SK-N-SH (cell line): ENCODE measurements at regions not wholly inside any gene's neighbourhood (a gene's known extent, or its start where the extent isn't known, plus 50 kb on each side); places are given as distances from the start of the nearest gene placed in this dataset.
"Not testable (repeated sequence)": the region's sequence is repeated elsewhere in the genome, so short reads cannot be mapped to it uniquely, and the experiment has no call there.

ENCODE experiments used
- CTCF ChIA-PET: fragments of 300-600, 350-600 bp; formaldehyde crosslinking; extraction: SDS; loops from one replicate; lab custom pipeline; 2021; lab: Yijun Ruan, JAX
- POLR2A ChIA-PET: fragments of 350-600 bp; sonication (Branson Sonifier 250); formaldehyde crosslinking; extraction: SDS; loops from one replicate; lab custom pipeline; 2020; ENCODE audit warnings: antibody characterized with exemption, inconsistent platforms; lab: Yijun Ruan, JAX
- DNase-seq: peaks from one replicate; pipeline ENCODE4 v3.0.0; 2012
- H2AFZ ChIP-seq: fragments of 200-600 bp; sonication (generic); 2 replicates; pipeline ENCODE4 v1.8.1; 2016; ENCODE audit warnings: antibody characterized with exemption, mild to moderate bottlenecking, low read depth
- H3F3A ChIP-seq: fragments of 200-600 bp; sonication (generic); replicated peaks from 2 replicates; pipeline ENCODE3; 2016; ENCODE audit warnings: antibody characterized with exemption, mild to moderate bottlenecking; ENCODE audit not compliant: insufficient read depth
- H3K27ac ChIP-seq, 2 experiments: fragments of 200-500 bp in 1 of 2; fragments of 200-600 bp in 1 of 2; sonication (Bioruptor generic) in 1 of 2; sonication (generic), shearing (Covaris generic) in 1 of 2; 2 replicates each; pipeline versions ENCODE4 v1.5.1 to v1.6.1; 2014 to 2016; ENCODE audit warnings: low read depth in 2 of 2, inconsistent platforms in 1 of 2, low read length in 1 of 2, mild to moderate bottlenecking in 1 of 2, mixed read lengths in 1 of 2
- H3K27me3 ChIP-seq: fragments of 200-600 bp; sonication (generic), shearing (Covaris generic); 2 replicates; pipeline ENCODE4 v1.6.1; 2016; ENCODE audit warnings: mixed run types; ENCODE audit not compliant: insufficient read depth
- H3K36me3 ChIP-seq, 2 experiments: fragments of 200-500 bp in 1 of 2; fragments of 200-600 bp in 1 of 2; sonication (Bioruptor generic) in 1 of 2; sonication (generic) in 1 of 2; replicated peaks in 1 of 2; 2 replicates each; pipeline versions ENCODE3 to v1.5.1; 2014 to 2016; ENCODE audit warnings: low read length in 1 of 2, mild to moderate bottlenecking in 1 of 2; ENCODE audit not compliant: insufficient read depth in 2 of 2, control insufficient read depth in 1 of 2
- H3K4me1 ChIP-seq, 2 experiments: fragments of 200-500 bp in 1 of 2; fragments of 200-600 bp in 1 of 2; sonication (Bioruptor generic) in 1 of 2; sonication (generic), shearing (Covaris generic) in 1 of 2; 2 replicates each; pipeline versions ENCODE4 v1.5.1 to v1.6.1; 2014 to 2016; ENCODE audit warnings: low read depth in 1 of 2, low read length in 1 of 2, mixed run types in 1 of 2; ENCODE audit not compliant: insufficient read depth in 2 of 2, control insufficient read depth in 1 of 2
- H3K4me2 ChIP-seq: fragments of 200-600 bp; sonication (generic), shearing (Covaris generic); 2 replicates; pipeline ENCODE4 v1.6.1; 2017; ENCODE audit warnings: mixed run types
- H3K4me3 ChIP-seq, 2 experiments: fragments of 200-500 bp in 1 of 2; fragments of 200-600 bp in 1 of 2; sonication (Bioruptor generic) in 1 of 2; sonication (generic), shearing (Covaris generic) in 1 of 2; 2 replicates each; pipeline versions ENCODE4 v1.5.1 to v1.8.1; 2014 to 2016; ENCODE audit warnings: low read depth in 2 of 2, inconsistent platforms in 1 of 2, low read length in 1 of 2, mild to moderate bottlenecking in 1 of 2, mixed read lengths in 1 of 2, moderate library complexity in 1 of 2
- H3K79me2 ChIP-seq: fragments of 200-600 bp; sonication (generic); 2 replicates; pipeline ENCODE4 v1.8.1; 2017; ENCODE audit warnings: mild to moderate bottlenecking; ENCODE audit not compliant: insufficient read depth
- H3K9ac ChIP-seq: fragments of 200-600 bp; sonication (generic); 2 replicates; pipeline ENCODE4 v1.6.1; 2017; ENCODE audit warnings: mixed run types
- H3K9me2 ChIP-seq: fragments of 200-600 bp; sonication (generic); 2 replicates; pipeline ENCODE4 v1.6.1; 2017; ENCODE audit warnings: mixed run types
- H3K9me3 ChIP-seq: fragments of 200-600 bp; sonication (generic); 2 replicates; pipeline ENCODE4 v1.6.1; 2017; ENCODE audit warnings: mixed run types, mild to moderate bottlenecking, moderate library complexity
- H4K20me1 ChIP-seq: fragments of 200-600 bp; sonication (generic); 2 replicates; pipeline ENCODE4 v1.6.1; 2017; ENCODE audit warnings: mild to moderate bottlenecking, mixed run types; ENCODE audit not compliant: insufficient read depth
- CHD2 ChIP-seq: fragments of 150-350 bp; IDR thresholded peaks from 2 replicates; pipeline ENCODE4 v1.6.1; 2018; ENCODE audit warnings: low read length; ENCODE audit not compliant: partially characterized antibody
- EP300 ChIP-seq, 2 experiments: IDR thresholded peaks; 2 replicates each; pipeline versions ENCODE4 v1.4.0 to v1.6.1; 2012; ENCODE audit warnings: borderline replicate concordance in 1 of 2, low read depth in 1 of 2, low read length in 1 of 2
- EZH2phosphoT487 ChIP-seq: fragments of 200-600 bp; sonication (generic); IDR thresholded peaks from 2 replicates; pipeline ENCODE4 v1.6.1; 2017; ENCODE audit warnings: low read depth, mixed run types, mild to moderate bottlenecking, antibody characterized with exemption, moderate library complexity, borderline replicate concordance
- FOXJ3 ChIP-seq: sonication (generic); formaldehyde crosslinking; IDR thresholded peaks from 2 replicates; pipeline ENCODE4 v1.5.1; 2020; ENCODE audit warnings: mild to moderate bottlenecking, missing genetic modification reagents
- MEF2A ChIP-seq: IDR thresholded peaks from 2 replicates; pipeline ENCODE4 v1.4.0; 2012; ENCODE audit warnings: low read depth, borderline replicate concordance
- NFIC ChIP-seq: IDR thresholded peaks from 2 replicates; pipeline ENCODE4 v1.4.0; 2012; ENCODE audit warnings: borderline replicate concordance
- NRF1 ChIP-seq: IDR thresholded peaks from 2 replicates; pipeline ENCODE4 v1.6.1; 2012; ENCODE audit warnings: low read depth, mild to moderate bottlenecking, low read length
- PBX3 ChIP-seq: IDR thresholded peaks from 2 replicates; pipeline ENCODE4; 2012
- POLR2AphosphoS5 ChIP-seq: IDR thresholded peaks from 2 replicates; pipeline ENCODE4 v1.6.1; 2012; ENCODE audit warnings: low read depth, low read length
- RCOR1 ChIP-seq: fragments of 150-350 bp; IDR thresholded peaks from 2 replicates; pipeline ENCODE4 v1.6.1; 2017; ENCODE audit warnings: antibody characterized with exemption, low read length
- TCF12 ChIP-seq: IDR thresholded peaks from 2 replicates; pipeline ENCODE4 v1.4.0; 2012
- TEAD4 ChIP-seq: IDR thresholded peaks from 2 replicates; pipeline ENCODE4 v1.4.0; 2012; ENCODE audit warnings: mild to moderate bottlenecking, borderline replicate concordance; ENCODE audit not compliant: insufficient read depth
- USF1 ChIP-seq: IDR thresholded peaks from 2 replicates; pipeline ENCODE4 v1.4.0; 2012; ENCODE audit warnings: low read depth, borderline replicate concordance
- WGBS: methylation state at CpG from one replicate; pipeline ENCODE4 v1.1.6; 2017; ENCODE audit warnings: low lambda C conversion rate; 5-methylcytosine and 5-hydroxymethylcytosine counted together

GRCh38 chr20:53652090-53652858, 58.6 kb upstream of the ZNF217 start:
- DNase-seq, result no peak
- ChIA-PET CTCF (interaction anchor here (1.6 kb wide), 1 partner anchor 12 kb away, joined by 3 read pairs; no protein-coding TSS in a partner anchor), POLR2A (no interaction called here)

GRCh38 chr20:53649493-53649892, 55.9 kb upstream of the ZNF217 start:
- H3K9me2 ChIP-seq, H4K20me1 ChIP-seq, H3K36me3 ChIP-seq, H3K9me3 ChIP-seq, H3K79me2 ChIP-seq, H3K27ac ChIP-seq, H3K4me2 ChIP-seq, H3K4me3 ChIP-seq, H3F3A ChIP-seq, H3K27me3 ChIP-seq, H2AFZ ChIP-seq, H3K9ac ChIP-seq, POLR2A ChIA-PET, DNase-seq, CTCF ChIA-PET: not testable (repeated sequence)
- 97% methylated on average over 10 of the region's 10 CpGs for WGBS
- peaks cover 0 to 14% of the 10 kb centered on the region in 2 experiments; a peak in 1 of 4 replicates for H3K4me1 ChIP-seq

More at GRCh38 chr20:53652090-53652858, 58.6 kb upstream of the ZNF217 start:
- WGBS, result 50% methylated on average over 7 of the region's 7 CpGs
- no peak overlapping the region for H3K9ac ChIP-seq
- no peaks in the 10 kb centered on the region for H4K20me1 ChIP-seq
- H3F3A ChIP-seq, result peaks cover 20% of the 10 kb centered on the region
- H3K27ac ChIP-seq, result 0 out of 4 replicates have a peak overlapping the region, but pooled peaks have one; percentile 3 to 9
- peaks cover 5 to 34% of the 10 kb centered on the region in 2 experiments; a peak in 2 of 4 replicates for H3K4me1 ChIP-seq
- no peaks in the 10 kb centered on the region for H3K27me3 ChIP-seq
- peak overlapping the region; percentile 71; the same call in 1 of the 2 replicates for H2AFZ ChIP-seq
- H3K9me3 ChIP-seq, result no peaks in the 10 kb centered on the region
- TF ChIP-seq TCF12 (no peak), EZH2phosphoT487 (no peak), TEAD4 (no peak), USF1 (peak; percentile 41; the same call in 1 of the 2 replicates), PBX3 (no peak), RCOR1 (no peak), FOXJ3 (CRISPR knock-in tag) (no peak), MEF2A (peak; percentile 61; the same call in 1 of the 2 replicates), POLR2AphosphoS5 (no peak), NFIC (no peak), NRF1 (no peak), CHD2 (no peak), EP300 (IDR thresholded peaks at IDR 0.05; ENCODE audit: borderline replicate concordance in 1 of 2, low read depth in 1 of 2, low read length in 1 of 2) (no peak)
- H3K79me2 ChIP-seq, result no peaks in the 10 kb centered on the region
- no peaks in the 10 kb centered on the region for H3K9me2 ChIP-seq
- H3K4me3 ChIP-seq, result no peak overlapping the region
- no peak overlapping the region for H3K4me2 ChIP-seq
- no peaks in the 10 kb centered on the region for H3K36me3 ChIP-seq
